ENCODE measurements at regions not wholly inside any gene's neighbourhood (a gene's known extent, or its start where the extent isn't known, plus 50 kb on each side); places are given as distances from the start of the nearest gene placed in this dataset.
"Not testable (repeated sequence)": the region's sequence is repeated elsewhere in the genome, so short reads cannot be mapped to it uniquely, and the experiment has no call there.

GRCh38 chr19:27806471-27807070 is 1406.4 kb downstream of the UQCRFS1 start:
- DNase-seq: no peak
- no peak overlapping the region for H3K4me3 ChIP-seq
- 92 to 98% (median 97%) methylated on average over 17 of the region's 17 CpGs for WGBS, 3 donors
- H3K27ac ChIP-seq: no peak overlapping the region
- no peaks in the 10 kb centered on the region for H3K4me1 ChIP-seq (ENCODE audit: insufficient read depth)
- H3K9me3 ChIP-seq: no peaks in the 10 kb centered on the region
- intact Hi-C loops (cut with DNase I): no loop called here
- H3K36me3 ChIP-seq: no peaks in the 10 kb centered on the region
- H3K27me3 ChIP-seq: no peaks in the 10 kb centered on the region
- TF ChIP-seq CTCF (IDR thresholded peaks at IDR 0.05) (no peak), POLR2A (IDR thresholded peaks at IDR 0.05) (no peak), EP300 (IDR thresholded peaks at IDR 0.05) (no peak)

GRCh38 chr19:27805848-27806247 is 1407.1 kb downstream of the UQCRFS1 start:
- no peaks in the 10 kb centered on the region for H3K36me3 ChIP-seq
- no peaks in the 10 kb centered on the region for H3K27me3 ChIP-seq
- no peak overlapping the region for H3K4me3 ChIP-seq
- H3K4me1 ChIP-seq (ENCODE audit: insufficient read depth): no peaks in the 10 kb centered on the region
- intact Hi-C loops (cut with DNase I): no loop called here
- no peak for TF ChIP-seq EP300 (IDR thresholded peaks at IDR 0.05)
- TF ChIP-seq POLR2A (IDR thresholded peaks at IDR 0.05): no peak
- no peak for TF ChIP-seq CTCF (IDR thresholded peaks at IDR 0.05)
- H3K27ac ChIP-seq: no peak overlapping the region
- 96 to 98% (median 97%) methylated on average over 19 of the region's 19 CpGs for WGBS, 3 donors
- DNase-seq: no peak
- H3K9me3 ChIP-seq: no peaks in the 10 kb centered on the region

- not testable (repeated sequence) for H3K36me3 ChIP-seq
These were observed 1410.7 kb downstream of the UQCRFS1 start for GRCh38 chr19:27802293-27802692.

GRCh38 chr19:27796540-27796939 is 1416.4 kb downstream of the UQCRFS1 start:
- H3K27ac ChIP-seq: no peak overlapping the region
- WGBS, 3 donors: 87 to 93% (median 89%) methylated on average over 1 of the region's 1 CpG
- no peaks in the 10 kb centered on the region for H3K36me3 ChIP-seq
- H3K4me1 ChIP-seq (ENCODE audit: insufficient read depth): peaks cover 6% of the 10 kb centered on the region
- intact Hi-C loops (cut with DNase I): no loop called here
- DNase-seq: no peak
- H3K27me3 ChIP-seq: no peaks in the 10 kb centered on the region
- no peaks in the 10 kb centered on the region for H3K9me3 ChIP-seq
- TF ChIP-seq POLR2A (IDR thresholded peaks at IDR 0.05) (no peak), EP300 (IDR thresholded peaks at IDR 0.05) (no peak), CTCF (IDR thresholded peaks at IDR 0.05) (no peak)
- H3K4me3 ChIP-seq: no peak overlapping the region

More at GRCh38 chr19:27802293-27802692, 1410.7 kb downstream of the UQCRFS1 start:
- H3K9me3 ChIP-seq; DNase-seq; H3K4me1 ChIP-seq (ENCODE audit: insufficient read depth); H3K27ac ChIP-seq; H3K27me3 ChIP-seq; intact Hi-C loops (cut with DNase I); H3K4me3 ChIP-seq: not testable (repeated sequence)
- 54 to 64% (median 60%) methylated on average over 15 of the region's 15 CpGs for WGBS, 3 donors

- H3K27me3 ChIP-seq: no peaks in the 10 kb centered on the region
- peaks cover 6% of the 10 kb centered on the region for H3K4me1 ChIP-seq (ENCODE audit: insufficient read depth)
- H3K36me3 ChIP-seq: no peaks in the 10 kb centered on the region
- intact Hi-C loops (cut with DNase I): no loop called here
- no peak overlapping the region for H3K27ac ChIP-seq
- DNase-seq: no peak
- WGBS, 3 donors: 45 to 89% (median 46%) methylated on average over 2 of the region's 2 CpGs
- TF ChIP-seq POLR2A (IDR thresholded peaks at IDR 0.05) (no peak), CTCF (IDR thresholded peaks at IDR 0.05) (no peak), EP300 (IDR thresholded peaks at IDR 0.05) (no peak)
- H3K9me3 ChIP-seq: no peaks in the 10 kb centered on the region
- H3K4me3 ChIP-seq: no peak overlapping the region
These were observed 1416.9 kb downstream of the UQCRFS1 start for GRCh38 chr19:27796073-27796472.
